ENCODE measurements at regions not wholly inside any gene's neighbourhood (a gene's known extent, or its start where the extent isn't known, plus 50 kb on each side); places are given as distances from the start of the nearest gene placed in this dataset.
A peak's percentile ranks its signal among the peaks of the same experiment; 100 is the strongest.

- Histone ChIP-seq H3K4me3 (ENCODE audit: low read depth, low read length) (no peak overlapping the region), H3K36me3 (no peaks in the 10 kb centered on the region), H3K4me1 (peaks cover 26% of the 10 kb centered on the region), H3K27me3 (no peaks in the 10 kb centered on the region), H3K9me3 (no peaks in the 10 kb centered on the region)
- no peak for TF ChIP-seq CTCF (IDR thresholded peaks at IDR 0.05; ENCODE audit: low read depth, low read length)
- no peak for DNase-seq
Measured at GRCh38 chr10:43900571-43900970, 251.9 kb upstream of the ZNF32 start.

- Histone ChIP-seq H3K4me3 (ENCODE audit: low read depth, low read length) (no peak overlapping the region), H3K9me3 (no peaks in the 10 kb centered on the region), H3K4me1 (peaks cover 19% of the 10 kb centered on the region), H3K36me3 (no peaks in the 10 kb centered on the region), H3K27me3 (no peaks in the 10 kb centered on the region)
- TF ChIP-seq CTCF (IDR thresholded peaks at IDR 0.05; ENCODE audit: low read depth, low read length) = peak; percentile 14; the same call in 1 of the 2 replicates
- DNase-seq = peak; percentile 89
Measured at GRCh38 chr10:43899224-43899959, 250.7 kb upstream of the ZNF32 start.

GRCh38 chr10:43898592-43898991 lies 249.9 kb upstream of the ZNF32 start:
- Histone ChIP-seq H3K4me1 (peaks cover 19% of the 10 kb centered on the region), H3K9me3 (no peaks in the 10 kb centered on the region), H3K36me3 (no peaks in the 10 kb centered on the region), H3K27me3 (no peaks in the 10 kb centered on the region), H3K4me3 (ENCODE audit: low read depth, low read length) (no peak overlapping the region)
- DNase-seq = no peak
- TF ChIP-seq CTCF (IDR thresholded peaks at IDR 0.05; ENCODE audit: low read depth, low read length) = no peak

DNA sequence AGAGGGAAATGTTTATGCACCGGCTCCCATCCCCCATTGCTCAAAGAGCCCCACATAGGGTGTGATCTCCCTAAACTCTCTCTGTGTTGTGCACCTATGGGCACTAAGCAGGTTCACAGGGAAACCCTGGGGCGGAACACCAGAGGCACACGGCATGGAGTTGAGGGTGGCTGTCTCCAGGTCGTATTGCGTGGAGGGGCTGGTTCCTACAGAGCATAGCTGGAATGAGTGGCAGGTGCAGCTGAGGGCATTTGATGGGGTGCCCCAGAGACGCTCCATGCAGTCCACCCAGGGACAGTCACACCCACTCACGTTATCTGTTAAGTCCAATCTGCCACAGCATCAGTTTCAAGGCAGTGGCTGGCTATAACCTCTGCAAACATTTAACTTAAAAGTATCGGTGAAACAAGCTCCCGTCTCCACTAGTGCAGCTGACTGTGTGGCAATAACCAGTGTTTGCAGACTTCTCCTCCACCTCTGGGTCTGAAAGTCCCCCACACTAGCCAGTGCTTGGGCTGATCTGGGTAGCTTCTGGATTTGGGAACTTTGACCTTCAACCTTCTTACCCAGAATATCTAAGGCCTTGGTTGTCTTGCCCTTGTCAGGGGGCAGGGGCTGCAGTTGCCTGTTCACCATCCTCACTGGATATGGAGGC lies 249.2 kb upstream of the ZNF32 start:
- TF ChIP-seq CTCF (IDR thresholded peaks at IDR 0.05; ENCODE audit: low read depth, low read length) = no peak
- Histone ChIP-seq H3K9me3 (no peaks in the 10 kb centered on the region), H3K4me1 (peaks cover 19% of the 10 kb centered on the region), H3K36me3 (no peaks in the 10 kb centered on the region), H3K4me3 (ENCODE audit: low read depth, low read length) (no peak overlapping the region), H3K27me3 (no peaks in the 10 kb centered on the region)
- no peak for DNase-seq

- Histone ChIP-seq H3K4me3 (ENCODE audit: low read depth, low read length) (no peak overlapping the region), H3K4me1 (peaks cover 7% of the 10 kb centered on the region), H3K9me3 (no peaks in the 10 kb centered on the region; the same call in 1 of the 2 replicates), H3K36me3 (no peaks in the 10 kb centered on the region), H3K27me3 (no peaks in the 10 kb centered on the region)
- no peak for DNase-seq
- TF ChIP-seq CTCF (IDR thresholded peaks at IDR 0.05; ENCODE audit: low read depth, low read length) = no peak
Measured at GRCh38 chr10:43892062-43892770, 243.5 kb upstream of the ZNF32 start.
